WTC11 (cell line): ENCODE measurements at regions not wholly inside any gene's neighbourhood (a gene's known extent, or its start where the extent isn't known, plus 50 kb on each side); places are given as distances from the start of the nearest gene placed in this dataset.

Experiments used
- JUN ChIP-seq: sonication (generic); formaldehyde crosslinking; IDR thresholded peaks from 2 replicates; pipeline ENCODE4 v1.8.0; 2023; ENCODE audit warnings: mild to moderate bottlenecking, missing genetic modification reagents
- MAX ChIP-seq: sonication (generic); formaldehyde crosslinking; IDR thresholded peaks from 2 replicates; pipeline ENCODE4 v1.8.0; 2022; ENCODE audit warnings: mild to moderate bottlenecking, missing genetic modification reagents
- NR3C1 ChIP-seq: sonication (generic); formaldehyde crosslinking; conservative IDR thresholded peaks from 2 replicates; pipeline ENCODE4 v1.8.1; 2023; ENCODE audit warnings: low read depth, mild to moderate bottlenecking, missing genetic modification reagents
- PRDM15 ChIP-seq: sonication (generic); formaldehyde crosslinking; IDR thresholded peaks from 2 replicates; pipeline ENCODE4 v1.8.0; 2022; ENCODE audit warnings: missing genetic modification reagents
- SMAD3 ChIP-seq: sonication (generic); formaldehyde crosslinking; IDR thresholded peaks from 2 replicates; pipeline ENCODE4 v1.8.0; 2022; ENCODE audit warnings: missing genetic modification reagents, mild to moderate bottlenecking, borderline replicate concordance
- ZNF425 ChIP-seq: fragments of 250-450 bp; sonication (Bioruptor Pico); conservative IDR thresholded peaks from 2 replicates; pipeline ENCODE4 v1.9.0; 2021; ENCODE audit warnings: mild to moderate bottlenecking
- ZSCAN18 ChIP-seq: fragments of 250-450 bp; sonication (Bioruptor Pico); IDR thresholded peaks from 2 replicates; pipeline ENCODE4 v2.1.2; 2022; ENCODE audit warnings: mild to moderate bottlenecking, moderate library complexity
- TF ChIP-seq, protein P1 (sequence below): fragments of 200-600 bp; IDR thresholded peaks from 2 replicates; pipeline ENCODE4 v1.8.0; 2022; ENCODE audit warnings: antibody characterized with exemption
- TF ChIP-seq, protein P2 (sequence below): fragments of 250-450 bp; sonication (Bioruptor Pico); IDR thresholded peaks from 2 replicates; pipeline ENCODE4 v1.9.0; 2021; ENCODE audit warnings: moderate library complexity, mild to moderate bottlenecking, inconsistent platforms, borderline replicate concordance
- TF ChIP-seq, protein P3 (sequence below): sonication (generic); formaldehyde crosslinking; IDR thresholded peaks from 2 replicates; pipeline ENCODE4 v1.8.1; 2023; ENCODE audit warnings: mild to moderate bottlenecking, missing genetic modification reagents
- TF ChIP-seq, protein P4 (sequence below): sonication (generic); formaldehyde crosslinking; IDR thresholded peaks from 2 replicates; pipeline ENCODE4 v1.8.0; 2022; ENCODE audit warnings: mild to moderate bottlenecking, missing genetic modification reagents

DNA sequence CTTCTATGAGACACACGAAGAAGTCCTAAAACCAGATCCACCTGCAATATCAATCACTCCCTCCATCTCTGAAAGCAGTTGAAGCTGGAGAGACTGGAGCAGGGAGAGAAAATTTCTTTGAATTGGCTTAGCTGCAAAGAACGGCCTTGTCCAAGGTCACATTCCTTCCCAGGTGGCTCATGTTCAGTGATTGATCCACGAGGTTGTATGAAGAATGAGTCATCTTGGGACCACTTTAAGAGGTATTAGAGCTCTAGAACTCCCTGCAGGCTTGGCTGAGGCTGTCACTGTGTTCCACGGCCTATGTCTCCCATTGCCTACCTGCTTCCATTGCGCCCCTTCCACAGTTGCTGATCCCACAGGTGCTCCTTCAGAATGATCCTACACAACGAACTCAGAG, 68.2 kb downstream of the HMHB1 start:
- TF ChIP-seq MAX (CRISPR knock-in tag) (no peak), NR3C1 (CRISPR knock-in tag) (no peak), ZNF425 (no peak), ZSCAN18 (CRISPR knock-in tag) (no peak), JUN (no peak), SMAD3 (no peak), PRDM15 (no peak)
- TF ChIP-seq, protein P1, sequence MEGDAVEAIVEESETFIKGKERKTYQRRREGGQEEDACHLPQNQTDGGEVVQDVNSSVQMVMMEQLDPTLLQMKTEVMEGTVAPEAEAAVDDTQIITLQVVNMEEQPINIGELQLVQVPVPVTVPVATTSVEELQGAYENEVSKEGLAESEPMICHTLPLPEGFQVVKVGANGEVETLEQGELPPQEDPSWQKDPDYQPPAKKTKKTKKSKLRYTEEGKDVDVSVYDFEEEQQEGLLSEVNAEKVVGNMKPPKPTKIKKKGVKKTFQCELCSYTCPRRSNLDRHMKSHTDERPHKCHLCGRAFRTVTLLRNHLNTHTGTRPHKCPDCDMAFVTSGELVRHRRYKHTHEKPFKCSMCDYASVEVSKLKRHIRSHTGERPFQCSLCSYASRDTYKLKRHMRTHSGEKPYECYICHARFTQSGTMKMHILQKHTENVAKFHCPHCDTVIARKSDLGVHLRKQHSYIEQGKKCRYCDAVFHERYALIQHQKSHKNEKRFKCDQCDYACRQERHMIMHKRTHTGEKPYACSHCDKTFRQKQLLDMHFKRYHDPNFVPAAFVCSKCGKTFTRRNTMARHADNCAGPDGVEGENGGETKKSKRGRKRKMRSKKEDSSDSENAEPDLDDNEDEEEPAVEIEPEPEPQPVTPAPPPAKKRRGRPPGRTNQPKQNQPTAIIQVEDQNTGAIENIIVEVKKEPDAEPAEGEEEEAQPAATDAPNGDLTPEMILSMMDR = no peak
- TF ChIP-seq, protein P2, sequence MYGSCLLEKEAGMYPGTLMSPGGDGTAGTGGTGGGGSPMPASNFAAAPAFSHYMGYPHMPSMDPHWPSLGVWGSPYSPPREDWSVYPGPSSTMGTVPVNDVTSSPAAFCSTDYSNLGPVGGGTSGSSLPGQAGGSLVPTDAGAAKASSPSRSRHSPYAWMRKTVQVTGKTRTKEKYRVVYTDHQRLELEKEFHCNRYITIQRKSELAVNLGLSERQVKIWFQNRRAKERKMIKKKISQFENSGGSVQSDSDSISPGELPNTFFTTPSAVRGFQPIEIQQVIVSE = no peak
- TF ChIP-seq, protein P3, sequence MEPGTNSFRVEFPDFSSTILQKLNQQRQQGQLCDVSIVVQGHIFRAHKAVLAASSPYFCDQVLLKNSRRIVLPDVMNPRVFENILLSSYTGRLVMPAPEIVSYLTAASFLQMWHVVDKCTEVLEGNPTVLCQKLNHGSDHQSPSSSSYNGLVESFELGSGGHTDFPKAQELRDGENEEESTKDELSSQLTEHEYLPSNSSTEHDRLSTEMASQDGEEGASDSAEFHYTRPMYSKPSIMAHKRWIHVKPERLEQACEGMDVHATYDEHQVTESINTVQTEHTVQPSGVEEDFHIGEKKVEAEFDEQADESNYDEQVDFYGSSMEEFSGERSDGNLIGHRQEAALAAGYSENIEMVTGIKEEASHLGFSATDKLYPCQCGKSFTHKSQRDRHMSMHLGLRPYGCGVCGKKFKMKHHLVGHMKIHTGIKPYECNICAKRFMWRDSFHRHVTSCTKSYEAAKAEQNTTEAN (CRISPR knock-in tag) = no peak
- TF ChIP-seq, protein P4, sequence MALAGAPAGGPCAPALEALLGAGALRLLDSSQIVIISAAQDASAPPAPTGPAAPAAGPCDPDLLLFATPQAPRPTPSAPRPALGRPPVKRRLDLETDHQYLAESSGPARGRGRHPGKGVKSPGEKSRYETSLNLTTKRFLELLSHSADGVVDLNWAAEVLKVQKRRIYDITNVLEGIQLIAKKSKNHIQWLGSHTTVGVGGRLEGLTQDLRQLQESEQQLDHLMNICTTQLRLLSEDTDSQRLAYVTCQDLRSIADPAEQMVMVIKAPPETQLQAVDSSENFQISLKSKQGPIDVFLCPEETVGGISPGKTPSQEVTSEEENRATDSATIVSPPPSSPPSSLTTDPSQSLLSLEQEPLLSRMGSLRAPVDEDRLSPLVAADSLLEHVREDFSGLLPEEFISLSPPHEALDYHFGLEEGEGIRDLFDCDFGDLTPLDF = no peak
